ENCODE measurements at regions not wholly inside any gene's neighbourhood (a gene's known extent, or its start where the extent isn't known, plus 50 kb on each side); places are given as distances from the start of the nearest gene placed in this dataset.

GRCh38 chr16:73131156-73131862 is 83.4 kb upstream of the ZFHX3 start:
- no peak for ATAC-seq
- TF ChIP-seq ESRRG (CRISPR knock-in tag; IDR thresholded peaks at IDR 0.05) (no peak), TOX (CRISPR knock-in tag; IDR thresholded peaks at IDR 0.05; ENCODE audit: borderline replicate concordance) (no peak), CREB5 (CRISPR knock-in tag; IDR thresholded peaks at IDR 0.05; ENCODE audit: low read depth) (no peak), TSHZ2 (CRISPR knock-in tag; IDR thresholded peaks at IDR 0.05) (no peak), PPARA (CRISPR knock-in tag; IDR thresholded peaks at IDR 0.05; ENCODE audit: borderline replicate concordance) (no peak), ZNF70 (CRISPR knock-in tag; IDR thresholded peaks at IDR 0.05) (no peak), POU6F1 (CRISPR knock-in tag; IDR thresholded peaks at IDR 0.05; ENCODE audit: borderline replicate concordance, low read depth) (no peak), ZNF565 (CRISPR knock-in tag; conservative IDR thresholded peaks at IDR 0.05; ENCODE audit: low read depth) (no peak), RARB (CRISPR knock-in tag; IDR thresholded peaks at IDR 0.05) (no peak), ARNTL (CRISPR knock-in tag; IDR thresholded peaks at IDR 0.05; ENCODE audit: borderline replicate concordance, low read depth) (no peak), TCF4 (CRISPR knock-in tag; IDR thresholded peaks at IDR 0.05; ENCODE audit: borderline replicate concordance) (no peak), ZFP3 (CRISPR knock-in tag; IDR thresholded peaks at IDR 0.05) (no peak), OSR1 (CRISPR knock-in tag; IDR thresholded peaks at IDR 0.05) (no peak), CSRNP3 (CRISPR knock-in tag; IDR thresholded peaks at IDR 0.05) (no peak)

- no peak for ATAC-seq
- TF ChIP-seq CSRNP3 (CRISPR knock-in tag; IDR thresholded peaks at IDR 0.05) (no peak), PPARA (CRISPR knock-in tag; IDR thresholded peaks at IDR 0.05; ENCODE audit: borderline replicate concordance) (no peak), ISL1 (CRISPR knock-in tag; IDR thresholded peaks at IDR 0.05) (no peak), TOX (CRISPR knock-in tag; IDR thresholded peaks at IDR 0.05; ENCODE audit: borderline replicate concordance) (no peak), POU6F1 (CRISPR knock-in tag; IDR thresholded peaks at IDR 0.05; ENCODE audit: borderline replicate concordance, low read depth) (no peak), CREB5 (CRISPR knock-in tag; IDR thresholded peaks at IDR 0.05; ENCODE audit: low read depth) (no peak), GLIS3 (CRISPR knock-in tag; IDR thresholded peaks at IDR 0.05) (no peak), ZFP3 (CRISPR knock-in tag; IDR thresholded peaks at IDR 0.05) (no peak)
Observed at GRCh38 chr16:73129455-73129854, 81.5 kb upstream of the ZFHX3 start.

Data from SK-N-SH treated with all-trans-retinoic acid at 6 μM for 48 hours (cell line).